ENCODE measurements at regions not wholly inside any gene's neighbourhood (a gene's known extent, or its start where the extent isn't known, plus 50 kb on each side); places are given as distances from the start of the nearest gene placed in this dataset.
"Not testable (repeated sequence)": the region's sequence is repeated elsewhere in the genome, so short reads cannot be mapped to it uniquely, and the experiment has no call there.

- DNase-seq (ENCODE audit: low spot score in 2 of 2); H3K9me3 ChIP-seq; H3K4me1 ChIP-seq; H3K4me3 ChIP-seq; H3K27ac ChIP-seq; H3K36me3 ChIP-seq; H3K27me3 ChIP-seq: not testable (repeated sequence)
- WGBS, 2 donors = no CpG with 5 or more reads among the region's 15 CpGs
Observed at GRCh38 chr21:6573576-6573975, 3947.8 kb upstream of the TPTE start.

- H3K4me3 ChIP-seq; H3K27me3 ChIP-seq; H3K36me3 ChIP-seq; H3K9me3 ChIP-seq; H3K27ac ChIP-seq; DNase-seq (ENCODE audit: low spot score in 2 of 2); H3K4me1 ChIP-seq: not testable (repeated sequence)
- no CpG with 5 or more reads among the region's 7 CpGs for WGBS, 2 donors
Observed at GRCh38 chr21:6579801-6580200, 3941.6 kb upstream of the TPTE start.
